Astrocyte of the cerebellum (primary cell): ENCODE measurements at regions not wholly inside any gene's neighbourhood (a gene's known extent, or its start where the extent isn't known, plus 50 kb on each side); places are given as distances from the start of the nearest gene placed in this dataset.

ENCODE experiments used
- DNase-seq: peaks from one replicate; pipeline ENCODE4 v3.0.0-alpha.2; 2011; ENCODE audit warnings: low read depth
- H3K4me3 ChIP-seq: 2 replicates; pipeline ENCODE4 v1.5.1; 2011; ENCODE audit warnings: mild to moderate bottlenecking, low read depth, low read length, moderate library complexity
- in situ Hi-C: cut with HindIII; loops from 2 replicates; pipeline ENCODE4 v1.10.0; 2017; ENCODE audit warnings: low sequenced_read_pairs
- TF ChIP-seq, protein P1 (sequence below): IDR thresholded peaks from 2 replicates; pipeline ENCODE4 v1.5.1; 2012; ENCODE audit warnings: low read length, low read depth, moderate library complexity, mild to moderate bottlenecking; ENCODE audit errors: missing control alignments

DNA sequence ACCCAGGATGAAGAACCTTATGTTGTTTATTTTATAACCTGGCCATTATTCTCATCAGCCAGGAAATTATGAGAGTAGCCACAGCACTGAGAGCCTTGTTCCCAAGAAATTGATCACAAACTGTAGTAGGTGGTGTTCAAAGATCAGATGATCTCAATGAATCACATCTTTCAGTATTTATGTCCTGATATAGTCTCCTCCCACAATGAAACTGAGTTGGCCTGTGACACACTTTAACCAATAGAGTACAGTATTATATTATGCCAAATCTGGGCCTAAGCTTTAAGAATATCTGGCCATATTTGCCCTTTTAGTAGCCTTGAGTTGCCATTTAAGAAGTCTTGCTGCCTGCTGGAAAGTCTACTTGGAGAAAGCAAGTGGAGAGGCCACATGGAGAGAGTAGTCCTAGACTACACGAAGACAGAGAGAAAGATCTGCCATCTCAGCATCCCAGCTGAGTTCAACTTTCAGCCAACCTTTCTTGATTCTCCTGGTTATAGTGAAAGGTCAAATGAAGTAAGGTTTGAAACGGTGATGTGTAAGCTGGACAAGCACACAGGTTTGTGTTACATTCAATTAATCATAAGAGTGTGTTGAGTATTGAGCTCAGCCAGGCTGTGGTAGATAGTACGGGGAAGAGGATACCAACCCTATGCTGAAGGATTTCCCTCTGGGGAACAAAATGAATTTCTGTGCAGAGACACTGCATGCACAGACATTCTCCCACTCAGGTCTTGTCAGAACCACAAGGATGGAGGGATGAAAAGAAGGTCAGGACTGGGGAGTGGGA is 561.8 kb downstream of the SOX6 start:
- in situ Hi-C loops = loop anchor here (25.0 kb wide), 1 partner anchor 818 kb away; no protein-coding TSS in a partner anchor

DNA sequence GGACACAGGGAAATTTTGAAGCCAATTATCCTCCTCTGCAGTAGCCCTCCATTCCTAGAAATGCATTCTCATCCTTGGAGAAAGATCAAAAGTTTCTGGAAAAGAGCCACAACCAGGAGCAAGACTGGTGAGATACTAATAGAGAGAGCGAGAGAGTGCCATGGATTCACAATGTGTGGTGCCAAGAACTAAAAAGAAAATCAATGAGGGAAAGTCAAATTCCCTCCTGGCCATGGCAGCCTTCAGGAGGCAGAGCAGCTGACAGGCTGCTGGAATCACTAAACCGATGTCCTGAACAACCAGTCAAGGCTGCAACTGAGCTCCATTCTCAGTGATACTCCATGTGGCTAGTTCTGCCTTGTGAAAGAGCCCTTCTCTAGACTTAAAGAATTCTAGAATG is 561.0 kb downstream of the SOX6 start:
- in situ Hi-C loops = loop anchor here (25.0 kb wide), 1 partner anchor 817 kb away; no protein-coding TSS in a partner anchor
- H3K4me3 ChIP-seq = no peak overlapping the region
- no peak for DNase-seq
- TF ChIP-seq, protein P1, sequence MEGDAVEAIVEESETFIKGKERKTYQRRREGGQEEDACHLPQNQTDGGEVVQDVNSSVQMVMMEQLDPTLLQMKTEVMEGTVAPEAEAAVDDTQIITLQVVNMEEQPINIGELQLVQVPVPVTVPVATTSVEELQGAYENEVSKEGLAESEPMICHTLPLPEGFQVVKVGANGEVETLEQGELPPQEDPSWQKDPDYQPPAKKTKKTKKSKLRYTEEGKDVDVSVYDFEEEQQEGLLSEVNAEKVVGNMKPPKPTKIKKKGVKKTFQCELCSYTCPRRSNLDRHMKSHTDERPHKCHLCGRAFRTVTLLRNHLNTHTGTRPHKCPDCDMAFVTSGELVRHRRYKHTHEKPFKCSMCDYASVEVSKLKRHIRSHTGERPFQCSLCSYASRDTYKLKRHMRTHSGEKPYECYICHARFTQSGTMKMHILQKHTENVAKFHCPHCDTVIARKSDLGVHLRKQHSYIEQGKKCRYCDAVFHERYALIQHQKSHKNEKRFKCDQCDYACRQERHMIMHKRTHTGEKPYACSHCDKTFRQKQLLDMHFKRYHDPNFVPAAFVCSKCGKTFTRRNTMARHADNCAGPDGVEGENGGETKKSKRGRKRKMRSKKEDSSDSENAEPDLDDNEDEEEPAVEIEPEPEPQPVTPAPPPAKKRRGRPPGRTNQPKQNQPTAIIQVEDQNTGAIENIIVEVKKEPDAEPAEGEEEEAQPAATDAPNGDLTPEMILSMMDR = no peak

More for the DNA sequence above, 561.8 kb downstream of the SOX6 start:
- TF ChIP-seq, protein P1 = no peak
- DNase-seq = no peak
- no peak overlapping the region for H3K4me3 ChIP-seq

DNA sequence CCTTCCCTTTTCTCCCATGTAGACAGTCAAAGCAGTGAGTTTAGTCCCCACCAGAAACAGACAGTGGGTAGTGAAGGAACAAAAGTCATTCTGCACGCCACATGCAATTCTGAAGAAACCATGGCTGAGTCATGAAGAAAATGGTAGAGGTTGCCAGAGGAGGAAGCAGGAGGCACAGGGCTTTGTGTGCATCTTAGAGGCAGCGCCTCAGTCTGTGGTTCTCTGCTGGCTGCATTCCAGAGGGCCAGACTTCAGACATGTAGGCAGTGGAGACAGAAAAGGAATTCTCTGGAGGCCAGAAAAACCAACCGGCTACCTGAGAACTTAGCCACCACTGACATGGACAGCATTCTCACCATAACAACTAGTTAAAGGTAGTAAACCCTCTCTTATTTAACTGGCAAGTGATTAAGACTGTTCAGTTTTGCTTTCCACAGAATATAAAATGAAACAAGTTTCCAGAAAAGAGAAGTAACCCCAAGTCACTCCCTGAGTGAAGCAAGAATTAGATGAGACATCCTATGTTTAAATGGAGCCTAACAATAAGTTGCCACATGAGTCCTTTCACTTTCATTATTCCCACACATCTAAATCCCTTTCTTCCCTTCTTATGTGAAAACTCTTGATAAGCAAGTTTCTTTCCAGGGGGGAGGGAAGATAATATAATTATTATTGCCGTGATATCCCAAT is 556.1 kb downstream of the SOX6 start:
- no peak overlapping the region for H3K4me3 ChIP-seq
- in situ Hi-C loops = no loop called here
- TF ChIP-seq, protein P1 = no peak
- peak; percentile 89 for DNase-seq

DNA sequence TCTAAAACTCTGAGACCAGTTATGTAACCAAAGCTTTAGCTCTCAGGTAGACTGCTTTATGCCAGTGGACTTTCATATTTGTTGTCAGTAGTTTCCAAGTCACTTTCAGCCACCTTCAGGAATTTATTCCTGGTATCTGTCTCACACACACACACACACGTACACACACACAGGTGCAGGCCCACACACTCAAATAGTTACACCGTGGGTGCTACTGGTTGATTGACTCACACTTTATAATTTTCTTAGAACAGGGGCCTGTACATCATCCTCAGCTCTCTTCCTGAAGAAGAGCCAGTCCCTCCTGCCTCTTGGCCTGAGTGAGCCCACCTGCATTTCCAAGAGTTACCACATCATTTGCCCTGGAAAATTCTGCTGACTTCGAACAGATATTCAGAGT is 555.2 kb downstream of the SOX6 start:
- TF ChIP-seq, protein P1 = no peak
- no peak overlapping the region for H3K4me3 ChIP-seq
- in situ Hi-C loops = no loop called here

DNA sequence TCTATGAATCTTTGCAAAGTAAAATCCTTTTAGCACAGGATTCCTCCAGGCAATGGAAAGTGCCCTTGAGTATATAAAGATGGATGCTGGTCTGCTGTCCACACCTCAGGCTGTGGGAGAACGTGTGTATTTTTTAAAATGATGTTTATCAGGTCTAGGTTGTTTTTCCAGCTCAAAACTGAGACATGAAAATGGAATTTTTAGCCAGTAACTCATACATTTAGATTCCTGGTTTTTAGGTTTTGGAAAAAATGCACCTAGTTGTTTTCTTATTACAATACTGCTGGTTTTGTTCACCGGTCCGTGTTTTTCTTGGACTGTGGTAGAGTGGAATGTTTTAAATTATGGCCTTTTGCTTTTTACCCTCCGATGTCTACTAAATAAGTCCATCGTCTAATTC is 554.7 kb downstream of the SOX6 start:
- TF ChIP-seq, protein P1 = no peak
- peak; percentile 49 for DNase-seq
- H3K4me3 ChIP-seq = no peak overlapping the region
- in situ Hi-C loops = no loop called here

More for the DNA sequence above, 555.2 kb downstream of the SOX6 start:
- DNase-seq = no peak

DNA sequence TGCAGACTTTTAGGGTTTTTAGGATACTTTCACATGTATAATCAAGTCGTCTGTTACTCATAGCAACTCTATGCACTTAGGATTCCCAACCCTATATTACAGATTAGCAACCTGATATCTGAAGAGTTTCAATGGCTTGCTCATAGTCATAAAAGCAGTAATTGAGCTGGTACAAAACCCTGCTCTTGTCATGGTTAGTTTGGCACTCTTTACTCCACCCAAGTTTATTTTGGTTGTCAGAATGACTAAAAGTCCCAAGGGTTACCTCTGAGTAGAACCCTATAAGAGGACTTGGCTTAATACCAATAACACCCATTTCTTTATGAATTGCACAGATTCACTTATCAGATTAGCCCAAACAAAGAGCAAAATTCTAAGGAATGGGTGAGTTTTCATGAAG is 550.6 kb downstream of the SOX6 start:
- no peak overlapping the region for H3K4me3 ChIP-seq
- no peak for DNase-seq
- in situ Hi-C loops = no loop called here
- TF ChIP-seq, protein P1 = no peak
